Central memory CD8-positive, alpha-beta T cell (primary cell): ENCODE measurements at regions not wholly inside any gene's neighbourhood (a gene's known extent, or its start where the extent isn't known, plus 50 kb on each side); places are given as distances from the start of the nearest gene placed in this dataset.

ENCODE experiments used
- ATAC-seq: fragments of 150-1000 bp; cut with Tn5 transposase; replicated peaks from 2 replicates; pipeline ENCODE4 v1.10.0; 2022; ENCODE audit warnings: mild to moderate bottlenecking, moderate FRiP score, moderate number of reproducible peaks; ENCODE audit not compliant: poor library complexity, severe bottlenecking; ENCODE audit errors: extremely low read depth
- DNase-seq, 2 donors: peaks; one replicate each; pipeline ENCODE4 v3.0.0; 2021; ENCODE audit warnings: low spot score in 2 of 2
- H3K27ac Mint-ChIP-seq: one replicate; pipeline ENCODE4 v1.8.0; 2022; ENCODE audit warnings: low read depth, mild to moderate bottlenecking, moderate library complexity, mixed read lengths
- H3K27me3 Mint-ChIP-seq: one replicate; pipeline ENCODE4 v1.8.0; 2022; ENCODE audit warnings: mixed read lengths
- H3K36me3 Mint-ChIP-seq: one replicate; pipeline ENCODE4 v1.8.0; 2022; ENCODE audit warnings: mild to moderate bottlenecking, moderate library complexity, mixed read lengths; ENCODE audit not compliant: insufficient read depth
- H3K4me1 Mint-ChIP-seq: one replicate; pipeline ENCODE4 v1.8.0; 2022; ENCODE audit warnings: mixed read lengths
- H3K4me3 Mint-ChIP-seq: one replicate; pipeline ENCODE4 v1.8.0; 2022; ENCODE audit warnings: mild to moderate bottlenecking, moderate library complexity, mixed read lengths
- H3K9me3 Mint-ChIP-seq: one replicate; pipeline ENCODE4 v1.8.0; 2022; ENCODE audit warnings: mixed read lengths

DNA sequence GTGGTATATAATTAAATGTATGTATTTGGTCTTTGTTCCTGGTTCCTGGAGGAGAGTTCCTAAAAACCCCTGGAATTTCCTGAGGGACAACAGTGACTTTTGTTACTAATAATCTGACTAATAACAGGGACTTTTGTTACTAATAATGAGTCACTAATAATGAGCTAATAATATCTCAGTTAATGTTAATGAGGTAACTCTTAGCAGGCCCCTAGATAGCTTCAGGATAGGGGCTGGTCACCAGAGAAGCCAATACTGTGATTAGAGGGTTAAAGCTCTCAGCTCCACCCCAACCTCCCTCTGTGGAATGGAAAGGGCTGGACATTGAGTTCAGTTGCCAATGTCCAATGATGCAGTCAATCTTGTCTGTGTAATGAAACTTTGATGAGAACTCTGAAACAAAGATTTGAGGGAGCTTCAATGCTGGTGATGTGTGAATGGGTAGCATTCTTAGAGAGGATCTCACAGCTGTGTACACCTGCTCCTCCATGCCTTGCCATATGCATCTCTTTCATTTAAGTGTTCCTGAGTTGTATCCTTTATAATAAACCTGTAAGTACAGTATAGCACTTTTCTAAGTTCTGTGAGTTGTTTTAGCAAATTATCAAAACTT, 1431.4 kb upstream of the TENM4 start:
- H3K4me3 Mint-ChIP-seq: no peak overlapping the region
- H3K27me3 Mint-ChIP-seq: no peaks in the 10 kb centered on the region
- peaks cover 23% of the 10 kb centered on the region for H3K9me3 Mint-ChIP-seq
- no peak for DNase-seq
- no peak overlapping the region for H3K27ac Mint-ChIP-seq
- H3K36me3 Mint-ChIP-seq: no peaks in the 10 kb centered on the region
- no peak for ATAC-seq
- no peaks in the 10 kb centered on the region for H3K4me1 Mint-ChIP-seq

- H3K4me1 Mint-ChIP-seq: no peaks in the 10 kb centered on the region
- H3K4me3 Mint-ChIP-seq: no peak overlapping the region
- H3K9me3 Mint-ChIP-seq: peaks cover 25% of the 10 kb centered on the region
- H3K27me3 Mint-ChIP-seq: no peaks in the 10 kb centered on the region
- ATAC-seq: no peak
- DNase-seq: no peak
- no peak overlapping the region for H3K27ac Mint-ChIP-seq
- no peaks in the 10 kb centered on the region for H3K36me3 Mint-ChIP-seq
Measured at GRCh38 chr11:80868831-80869230, 1428.0 kb upstream of the TENM4 start.

GRCh38 chr11:80862011-80862410, 1421.2 kb upstream of the TENM4 start:
- H3K27ac Mint-ChIP-seq: no peak overlapping the region
- no peaks in the 10 kb centered on the region for H3K36me3 Mint-ChIP-seq
- no peak for ATAC-seq
- no peaks in the 10 kb centered on the region for H3K4me1 Mint-ChIP-seq
- H3K27me3 Mint-ChIP-seq: no peaks in the 10 kb centered on the region
- DNase-seq: no peak
- H3K4me3 Mint-ChIP-seq: no peak overlapping the region
- peaks cover 22% of the 10 kb centered on the region for H3K9me3 Mint-ChIP-seq

- Mint-ChIP-seq H3K27me3 (no peaks in the 10 kb centered on the region), H3K4me3 (no peak overlapping the region), H3K4me1 (no peaks in the 10 kb centered on the region), H3K9me3 (peaks cover 22% of the 10 kb centered on the region), H3K27ac (no peak overlapping the region), H3K36me3 (no peaks in the 10 kb centered on the region)
- no peak for DNase-seq
- no peak for ATAC-seq
Measured at GRCh38 chr11:80861193-80861592, 1420.4 kb upstream of the TENM4 start.

DNA sequence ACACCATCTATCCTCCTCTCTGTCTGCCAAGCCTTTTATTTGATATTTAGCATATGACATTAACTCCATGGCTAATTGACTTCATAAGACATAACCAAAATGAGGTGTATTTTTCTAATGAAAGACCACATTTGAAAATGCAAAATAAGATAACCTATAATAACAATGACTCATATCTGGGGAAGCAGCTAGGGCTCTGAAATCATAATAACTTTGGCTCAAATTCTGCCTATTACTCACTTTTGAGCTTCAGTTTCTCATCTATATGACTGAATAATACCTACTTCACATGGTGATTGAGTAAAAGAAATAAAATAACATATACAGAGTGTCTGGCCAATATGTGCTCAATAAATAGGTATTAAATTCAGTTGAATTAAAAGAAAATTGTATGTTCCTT, 1419.8 kb upstream of the TENM4 start:
- H3K27ac Mint-ChIP-seq: no peak overlapping the region
- no peaks in the 10 kb centered on the region for H3K4me1 Mint-ChIP-seq
- no peaks in the 10 kb centered on the region for H3K27me3 Mint-ChIP-seq
- ATAC-seq (no peak), DNase-seq (no peak)
- H3K9me3 Mint-ChIP-seq: peaks cover 22% of the 10 kb centered on the region
- no peak overlapping the region for H3K4me3 Mint-ChIP-seq
- no peaks in the 10 kb centered on the region for H3K36me3 Mint-ChIP-seq

DNA sequence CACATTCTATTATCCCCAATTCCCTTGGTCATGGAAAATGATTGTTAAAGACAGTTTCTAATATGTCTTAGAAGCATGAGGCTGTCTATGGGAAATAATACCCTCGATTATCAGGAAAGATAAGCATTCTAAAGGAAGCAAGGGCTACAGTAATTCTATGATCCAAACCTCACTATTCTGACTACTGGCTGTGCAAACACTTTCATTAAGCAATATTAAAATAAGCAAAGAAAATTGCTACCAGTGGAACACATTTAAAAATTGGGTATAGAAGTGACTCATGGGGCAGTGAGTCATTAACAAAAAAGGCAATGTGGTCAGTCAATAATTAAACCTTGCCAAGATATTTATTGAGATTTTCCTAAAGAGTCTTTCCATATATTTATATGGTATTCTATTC, 1415.2 kb upstream of the TENM4 start:
- peaks cover 16% of the 10 kb centered on the region for H3K9me3 Mint-ChIP-seq
- no peak overlapping the region for H3K27ac Mint-ChIP-seq
- H3K4me1 Mint-ChIP-seq: no peaks in the 10 kb centered on the region
- H3K4me3 Mint-ChIP-seq: no peak overlapping the region
- ATAC-seq: no peak
- H3K27me3 Mint-ChIP-seq: no peaks in the 10 kb centered on the region
- no peak for DNase-seq
- H3K36me3 Mint-ChIP-seq: no peaks in the 10 kb centered on the region

DNA sequence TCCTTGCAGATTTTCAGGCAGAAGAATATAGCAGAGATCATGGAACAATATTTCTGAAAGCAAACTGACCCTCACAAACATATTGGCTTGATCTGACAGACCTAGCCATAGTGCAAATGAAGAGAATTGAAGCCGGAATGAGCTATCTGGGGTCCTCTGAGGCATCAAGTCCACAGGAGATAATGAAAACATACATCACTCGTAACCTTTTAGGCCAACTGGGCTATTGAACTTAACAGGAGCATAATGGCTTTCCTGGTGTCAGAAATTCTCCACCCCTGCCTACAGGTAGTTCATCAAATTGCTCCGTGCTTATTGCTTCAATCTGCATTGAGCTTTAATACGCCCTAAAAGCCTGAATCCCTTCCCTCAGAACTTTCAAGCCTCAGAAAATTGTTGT, 1414.6 kb upstream of the TENM4 start:
- Mint-ChIP-seq H3K9me3 (peaks cover 16% of the 10 kb centered on the region), H3K4me3 (no peak overlapping the region), H3K27me3 (no peaks in the 10 kb centered on the region), H3K27ac (no peak overlapping the region), H3K36me3 (no peaks in the 10 kb centered on the region), H3K4me1 (no peaks in the 10 kb centered on the region)
- DNase-seq (no peak), ATAC-seq (no peak)

GRCh38 chr11:80849253-80849652, 1408.4 kb upstream of the TENM4 start:
- DNase-seq (no peak), ATAC-seq (no peak)
- Mint-ChIP-seq H3K36me3 (no peaks in the 10 kb centered on the region), H3K27ac (no peak overlapping the region), H3K27me3 (no peaks in the 10 kb centered on the region), H3K4me3 (no peak overlapping the region), H3K4me1 (no peaks in the 10 kb centered on the region), H3K9me3 (peaks cover 29% of the 10 kb centered on the region)

DNA sequence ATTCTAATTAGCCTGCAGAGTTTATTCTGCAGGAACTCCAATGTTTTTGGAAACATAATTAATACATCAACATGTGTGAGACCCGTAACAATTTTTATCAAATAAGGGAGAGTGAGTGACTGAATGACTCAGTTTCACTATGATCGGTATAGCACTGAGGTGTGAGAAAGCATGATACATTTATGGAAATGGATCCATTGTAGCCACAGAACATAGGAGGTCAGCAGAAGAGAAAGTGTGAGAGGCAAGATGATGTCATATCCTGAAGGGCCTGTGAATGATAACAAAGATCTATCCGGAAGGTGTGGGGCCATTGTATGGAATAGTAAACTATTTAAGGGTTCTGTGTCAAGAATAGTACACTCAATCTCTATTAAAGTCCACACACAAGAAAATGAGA, 1406.1 kb upstream of the TENM4 start:
- Mint-ChIP-seq H3K9me3 (peaks cover 26% of the 10 kb centered on the region), H3K36me3 (no peaks in the 10 kb centered on the region), H3K4me1 (no peaks in the 10 kb centered on the region), H3K27me3 (no peaks in the 10 kb centered on the region), H3K4me3 (no peak overlapping the region), H3K27ac (no peak overlapping the region)
- ATAC-seq: no peak
- DNase-seq: no peak

DNA sequence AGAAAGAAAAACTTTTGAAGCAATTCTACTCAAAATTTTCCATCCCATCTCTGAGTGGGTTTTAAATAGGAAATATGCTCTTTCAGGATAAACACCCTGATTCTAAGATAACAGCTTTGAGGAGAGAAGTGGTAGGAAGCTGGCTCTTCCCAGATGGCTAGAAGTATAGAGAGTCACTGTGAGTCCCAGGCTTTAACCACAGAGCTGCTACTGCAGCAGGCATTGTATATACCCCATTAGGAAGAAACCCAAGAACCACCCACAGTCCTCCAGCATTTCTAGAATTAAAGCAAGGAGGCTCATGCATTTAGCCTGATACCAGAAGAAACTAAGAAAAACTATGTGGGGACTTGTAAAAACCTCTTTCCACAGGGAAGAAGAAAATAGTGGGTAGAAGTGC, 1405.6 kb upstream of the TENM4 start:
- no peak overlapping the region for H3K27ac Mint-ChIP-seq
- H3K27me3 Mint-ChIP-seq: no peaks in the 10 kb centered on the region
- no peak for DNase-seq
- H3K4me3 Mint-ChIP-seq: no peak overlapping the region
- no peaks in the 10 kb centered on the region for H3K4me1 Mint-ChIP-seq
- H3K36me3 Mint-ChIP-seq: no peaks in the 10 kb centered on the region
- ATAC-seq: no peak
- peaks cover 23% of the 10 kb centered on the region for H3K9me3 Mint-ChIP-seq

DNA sequence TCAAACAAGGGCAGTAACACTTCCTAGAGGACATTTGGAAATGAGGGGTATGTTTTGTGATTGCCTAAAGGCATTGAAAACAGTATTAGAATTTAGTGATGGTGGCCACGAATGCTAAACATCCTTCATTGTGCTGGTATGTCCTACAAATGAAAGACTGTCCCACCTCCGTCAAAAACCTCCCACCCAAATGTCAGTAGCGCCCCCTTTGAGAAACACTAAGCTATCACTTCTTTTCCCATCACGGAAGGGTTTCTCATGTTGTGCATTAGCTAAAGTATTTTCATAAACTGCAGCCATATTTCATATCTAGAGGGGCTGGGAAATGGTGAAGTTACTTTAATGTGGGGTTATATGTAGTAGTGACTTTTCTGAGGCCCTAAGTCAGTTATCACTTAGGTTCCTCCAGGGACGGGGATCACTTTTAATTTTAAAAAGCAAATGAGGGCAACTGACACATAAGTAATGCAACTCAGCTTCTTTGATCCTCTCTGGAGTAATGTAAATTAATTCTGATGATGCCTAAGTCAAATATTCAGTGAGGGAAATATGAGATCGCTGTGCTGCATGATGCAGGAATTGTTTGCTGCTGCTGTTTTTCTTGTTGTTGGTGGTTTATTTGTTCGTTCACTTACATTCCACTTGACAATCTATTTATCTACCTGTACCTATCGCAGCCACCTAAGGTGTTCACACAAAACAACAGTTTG, 1403.4 kb upstream of the TENM4 start:
- ATAC-seq (no peak), DNase-seq (no peak)
- Mint-ChIP-seq H3K9me3 (peaks cover 18% of the 10 kb centered on the region), H3K27ac (no peak overlapping the region), H3K4me3 (no peak overlapping the region), H3K27me3 (no peaks in the 10 kb centered on the region), H3K36me3 (no peaks in the 10 kb centered on the region), H3K4me1 (no peaks in the 10 kb centered on the region)

- no peak overlapping the region for H3K4me3 Mint-ChIP-seq
- peaks cover 15% of the 10 kb centered on the region for H3K9me3 Mint-ChIP-seq
- H3K36me3 Mint-ChIP-seq: no peaks in the 10 kb centered on the region
- H3K27me3 Mint-ChIP-seq: no peaks in the 10 kb centered on the region
- no peaks in the 10 kb centered on the region for H3K4me1 Mint-ChIP-seq
- DNase-seq (no peak), ATAC-seq (no peak)
- H3K27ac Mint-ChIP-seq: no peak overlapping the region
Measured at GRCh38 chr11:80843266-80843974, 1402.6 kb upstream of the TENM4 start.

- Mint-ChIP-seq H3K27ac (no peak overlapping the region), H3K36me3 (no peaks in the 10 kb centered on the region), H3K4me1 (no peaks in the 10 kb centered on the region), H3K4me3 (no peak overlapping the region), H3K27me3 (no peaks in the 10 kb centered on the region), H3K9me3 (peaks cover 18% of the 10 kb centered on the region)
- DNase-seq (no peak), ATAC-seq (no peak)
Measured at GRCh38 chr11:80842246-80842645, 1401.4 kb upstream of the TENM4 start.
